GM12892 (cell line): ENCODE measurements at regions not wholly inside any gene's neighbourhood (a gene's known extent, or its start where the extent isn't known, plus 50 kb on each side); places are given as distances from the start of the nearest gene placed in this dataset.

Experiments used
- POLR2A ChIP-seq: IDR thresholded peaks from 2 replicates; pipeline ENCODE4 v1.6.1; 2011; ENCODE audit warnings: low read depth, low read length, control low read depth
- POLR2AphosphoS5 ChIP-seq: IDR thresholded peaks from 2 replicates; pipeline ENCODE4 v1.6.1; 2011; ENCODE audit warnings: low read depth, low read length, control low read depth
- TAF1 ChIP-seq: IDR thresholded peaks from 2 replicates; pipeline ENCODE4 v1.6.1; 2011; ENCODE audit warnings: low read depth, mild to moderate bottlenecking, control low read depth, low read length, borderline replicate concordance

DNA sequence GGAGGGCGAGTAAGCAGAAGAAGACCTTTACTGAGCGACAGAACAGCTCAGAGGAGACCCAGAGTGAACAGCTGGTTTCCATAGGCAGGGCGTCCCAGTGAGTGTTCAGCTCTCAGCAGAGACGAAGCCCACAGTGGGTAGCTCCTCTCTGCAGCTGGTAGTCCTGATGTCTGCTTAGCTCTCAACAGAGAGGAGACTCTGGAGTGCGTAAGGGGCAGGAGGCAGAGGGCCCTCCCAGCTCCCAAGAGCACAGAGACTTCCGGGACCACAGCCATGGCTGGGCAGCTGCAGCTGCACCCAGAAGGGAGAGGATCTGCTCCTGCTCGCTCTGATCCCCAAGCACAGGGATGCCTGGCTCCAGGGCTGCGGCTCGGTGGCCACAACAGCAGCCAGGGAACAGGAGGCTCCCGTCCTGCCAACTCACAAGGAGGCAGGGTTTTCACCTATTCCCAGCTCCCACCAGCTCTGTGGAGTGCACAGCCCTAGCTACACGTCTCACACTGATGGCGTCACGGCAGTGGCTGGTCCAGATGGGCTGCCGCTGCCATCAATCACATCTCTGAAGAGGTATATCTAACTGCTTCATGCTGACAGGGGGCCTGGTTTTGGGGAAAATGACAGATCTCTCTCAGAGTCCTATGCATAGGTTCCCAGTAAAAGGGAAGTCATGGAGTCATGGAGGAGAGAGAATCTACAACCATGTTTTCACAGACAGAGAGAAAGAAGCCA lies 2660.1 kb upstream of the PCDH20 start:
- TF ChIP-seq POLR2AphosphoS5 (no peak), POLR2A (no peak), TAF1 (no peak)
